Activated naive CD4-positive, alpha-beta T cell treated with anti-CD3 and anti-CD28 coated beads, Interleukin-2, amount 50 U/mL, for 24 hours (primary cell): ENCODE measurements at regions not wholly inside any gene's neighbourhood (a gene's known extent, or its start where the extent isn't known, plus 50 kb on each side); places are given as distances from the start of the nearest gene placed in this dataset.

ENCODE experiments used
- H3K27ac Mint-ChIP-seq: one replicate; pipeline ENCODE4 v1.8.0; 2021; ENCODE audit warnings: mild to moderate bottlenecking, mixed read lengths
- H3K27me3 Mint-ChIP-seq: one replicate; pipeline ENCODE4 v1.8.0; 2021; ENCODE audit warnings: mixed read lengths
- H3K36me3 Mint-ChIP-seq: one replicate; pipeline ENCODE4 v1.8.0; 2021; ENCODE audit warnings: mixed read lengths
- H3K4me1 Mint-ChIP-seq: one replicate; pipeline ENCODE4 v1.8.0; 2021; ENCODE audit warnings: mixed read lengths
- H3K4me3 Mint-ChIP-seq: one replicate; pipeline ENCODE4 v1.8.0; 2021; ENCODE audit warnings: mild to moderate bottlenecking, mixed read lengths
- H3K9me3 Mint-ChIP-seq: one replicate; pipeline ENCODE4 v1.8.0; 2021; ENCODE audit warnings: mixed read lengths

GRCh38 chr15:87219650-87220615 lies 1036.6 kb downstream of the NTRK3 start:
- Mint-ChIP-seq H3K9me3 (peaks cover 7% of the 10 kb centered on the region), H3K4me3 (no peak overlapping the region)

GRCh38 chr15:87215100-87215499 lies 1041.4 kb downstream of the NTRK3 start:
- Mint-ChIP-seq H3K4me3 (no peak overlapping the region), H3K9me3 (peaks cover 12% of the 10 kb centered on the region), H3K27ac (no peak overlapping the region), H3K27me3 (peaks cover 2% of the 10 kb centered on the region), H3K4me1 (no peaks in the 10 kb centered on the region), H3K36me3 (no peaks in the 10 kb centered on the region)

More at GRCh38 chr15:87219650-87220615, 1036.6 kb downstream of the NTRK3 start:
- H3K4me1 Mint-ChIP-seq, result no peaks in the 10 kb centered on the region
- no peak overlapping the region for H3K27ac Mint-ChIP-seq
- no peaks in the 10 kb centered on the region for H3K36me3 Mint-ChIP-seq
- no peaks in the 10 kb centered on the region for H3K27me3 Mint-ChIP-seq

GRCh38 chr15:87213626-87214025 lies 1042.9 kb downstream of the NTRK3 start:
- Mint-ChIP-seq H3K4me3 (no peak overlapping the region), H3K4me1 (no peaks in the 10 kb centered on the region), H3K9me3 (peaks cover 5% of the 10 kb centered on the region), H3K27me3 (peaks cover 4% of the 10 kb centered on the region), H3K36me3 (no peaks in the 10 kb centered on the region), H3K27ac (no peak overlapping the region)

- Mint-ChIP-seq H3K36me3 (no peaks in the 10 kb centered on the region), H3K27me3 (peaks cover 6% of the 10 kb centered on the region), H3K27ac (no peak overlapping the region), H3K9me3 (peaks cover 5% of the 10 kb centered on the region), H3K4me1 (no peaks in the 10 kb centered on the region), H3K4me3 (no peak overlapping the region)
Observed at GRCh38 chr15:87212041-87212440, 1044.5 kb downstream of the NTRK3 start.

- Mint-ChIP-seq H3K27ac (no peak overlapping the region), H3K36me3 (no peaks in the 10 kb centered on the region), H3K4me3 (no peak overlapping the region), H3K27me3 (peaks cover 8% of the 10 kb centered on the region), H3K4me1 (no peaks in the 10 kb centered on the region), H3K9me3 (peaks cover 5% of the 10 kb centered on the region)
Observed at GRCh38 chr15:87211547-87211946, 1045.0 kb downstream of the NTRK3 start.

- Mint-ChIP-seq H3K9me3 (peaks cover 5% of the 10 kb centered on the region), H3K4me3 (no peak overlapping the region), H3K4me1 (no peaks in the 10 kb centered on the region), H3K27me3 (peaks cover 8% of the 10 kb centered on the region), H3K36me3 (no peaks in the 10 kb centered on the region), H3K27ac (no peak overlapping the region)
Observed at GRCh38 chr15:87209891-87210689, 1046.4 kb downstream of the NTRK3 start.

- H3K9me3 Mint-ChIP-seq, result peaks cover 5% of the 10 kb centered on the region
- H3K4me1 Mint-ChIP-seq, result no peaks in the 10 kb centered on the region
- no peaks in the 10 kb centered on the region for H3K36me3 Mint-ChIP-seq
- peaks cover 8% of the 10 kb centered on the region for H3K27me3 Mint-ChIP-seq
- H3K4me3 Mint-ChIP-seq, result no peak overlapping the region
- no peak overlapping the region for H3K27ac Mint-ChIP-seq
Observed at GRCh38 chr15:87207990-87208580, 1048.5 kb downstream of the NTRK3 start.

- Mint-ChIP-seq H3K9me3 (peaks cover 5% of the 10 kb centered on the region), H3K27me3 (peaks cover 8% of the 10 kb centered on the region), H3K4me1 (no peaks in the 10 kb centered on the region), H3K36me3 (no peaks in the 10 kb centered on the region), H3K27ac (no peak overlapping the region), H3K4me3 (no peak overlapping the region)
Observed at GRCh38 chr15:87207251-87207650, 1049.3 kb downstream of the NTRK3 start.

- Mint-ChIP-seq H3K4me1 (no peaks in the 10 kb centered on the region), H3K36me3 (no peaks in the 10 kb centered on the region), H3K4me3 (no peak overlapping the region), H3K9me3 (no peaks in the 10 kb centered on the region), H3K27ac (no peak overlapping the region), H3K27me3 (peaks cover 1% of the 10 kb centered on the region)
Observed at GRCh38 chr15:87201986-87202385, 1054.6 kb downstream of the NTRK3 start.

- no peak overlapping the region for H3K27ac Mint-ChIP-seq
- H3K9me3 Mint-ChIP-seq, result no peaks in the 10 kb centered on the region
- no peaks in the 10 kb centered on the region for H3K27me3 Mint-ChIP-seq
- H3K36me3 Mint-ChIP-seq, result no peaks in the 10 kb centered on the region
- H3K4me1 Mint-ChIP-seq, result no peaks in the 10 kb centered on the region
- no peak overlapping the region for H3K4me3 Mint-ChIP-seq
Observed at GRCh38 chr15:87200149-87200548, 1056.4 kb downstream of the NTRK3 start.

- Mint-ChIP-seq H3K4me3 (no peak overlapping the region), H3K4me1 (no peaks in the 10 kb centered on the region), H3K9me3 (peaks cover 4% of the 10 kb centered on the region)
Observed at GRCh38 chr15:87197981-87198380, 1058.6 kb downstream of the NTRK3 start.

GRCh38 chr15:87196498-87196897 lies 1060.0 kb downstream of the NTRK3 start:
- no peak overlapping the region for H3K27ac Mint-ChIP-seq
- no peaks in the 10 kb centered on the region for H3K27me3 Mint-ChIP-seq

More at GRCh38 chr15:87197981-87198380, 1058.6 kb downstream of the NTRK3 start:
- Mint-ChIP-seq H3K27me3 (no peaks in the 10 kb centered on the region), H3K27ac (no peak overlapping the region), H3K36me3 (no peaks in the 10 kb centered on the region)

GRCh38 chr15:87193481-87193880 lies 1063.1 kb downstream of the NTRK3 start:
- peaks cover 2% of the 10 kb centered on the region for H3K27me3 Mint-ChIP-seq
- peaks cover 4% of the 10 kb centered on the region for H3K9me3 Mint-ChIP-seq
- H3K27ac Mint-ChIP-seq, result no peak overlapping the region

More at GRCh38 chr15:87196498-87196897, 1060.0 kb downstream of the NTRK3 start:
- Mint-ChIP-seq H3K36me3 (no peaks in the 10 kb centered on the region), H3K9me3 (peaks cover 4% of the 10 kb centered on the region), H3K4me3 (no peak overlapping the region), H3K4me1 (no peaks in the 10 kb centered on the region)

GRCh38 chr15:87167706-87168105 lies 1088.0 kb downstream of the AGBL1 start:
- H3K36me3 Mint-ChIP-seq, result no peaks in the 10 kb centered on the region
- no peaks in the 10 kb centered on the region for H3K9me3 Mint-ChIP-seq
- no peak overlapping the region for H3K27ac Mint-ChIP-seq
- H3K4me1 Mint-ChIP-seq, result no peaks in the 10 kb centered on the region
- H3K4me3 Mint-ChIP-seq, result no peak overlapping the region
- H3K27me3 Mint-ChIP-seq, result peaks cover 7% of the 10 kb centered on the region

More at GRCh38 chr15:87193481-87193880, 1063.1 kb downstream of the NTRK3 start:
- H3K36me3 Mint-ChIP-seq, result no peaks in the 10 kb centered on the region
- H3K4me1 Mint-ChIP-seq, result no peaks in the 10 kb centered on the region
- no peak overlapping the region for H3K4me3 Mint-ChIP-seq

GRCh38 chr15:87167055-87167454 lies 1087.4 kb downstream of the AGBL1 start:
- Mint-ChIP-seq H3K27ac (no peak overlapping the region), H3K27me3 (peaks cover 7% of the 10 kb centered on the region), H3K4me1 (no peaks in the 10 kb centered on the region), H3K9me3 (no peaks in the 10 kb centered on the region), H3K4me3 (no peak overlapping the region), H3K36me3 (no peaks in the 10 kb centered on the region)
